ENCODE measurements at regions not wholly inside any gene's neighbourhood (a gene's known extent, or its start where the extent isn't known, plus 50 kb on each side); places are given as distances from the start of the nearest gene placed in this dataset.

GRCh38 chrX:39667191-39667590, 430.6 kb downstream of the BCOR start:
- Histone ChIP-seq H3K4me1 (ENCODE audit: control insufficient read depth in 1 of 2, low read depth in 2 of 2) (no peaks in the 10 kb centered on the region), H3K36me3 (no peaks in the 10 kb centered on the region), H3K4me3 (no peak overlapping the region), H3K27me3 (replicated peaks; ENCODE audit: insufficient read depth) (no peaks in the 10 kb centered on the region), H3K9me3 (no peaks in the 10 kb centered on the region), H3K27ac (no peak overlapping the region)
- TF ChIP-seq CTCF (IDR thresholded peaks at IDR 0.05): no peak
- ATAC-seq (ENCODE audit: insufficient number of reproducible peaks, low FRiP score, low read depth) (no peak), DNase-seq (ENCODE audit: low spot score) (no peak)

GRCh38 chrX:39667736-39668482, 429.8 kb downstream of the BCOR start:
- Histone ChIP-seq H3K27ac (no peak overlapping the region), H3K36me3 (no peaks in the 10 kb centered on the region), H3K4me1 (ENCODE audit: control insufficient read depth in 1 of 2, low read depth in 2 of 2) (no peaks in the 10 kb centered on the region), H3K4me3 (no peak overlapping the region), H3K27me3 (replicated peaks; ENCODE audit: insufficient read depth) (no peaks in the 10 kb centered on the region), H3K9me3 (no peaks in the 10 kb centered on the region)
- no peak for DNase-seq (ENCODE audit: low spot score)
- no peak for TF ChIP-seq CTCF (IDR thresholded peaks at IDR 0.05)
- ATAC-seq (ENCODE audit: insufficient number of reproducible peaks, low FRiP score, low read depth): no peak

- H3K27me3 ChIP-seq (replicated peaks; ENCODE audit: insufficient read depth): no peaks in the 10 kb centered on the region
- TF ChIP-seq CTCF (IDR thresholded peaks at IDR 0.05): no peak
These were observed 428.1 kb downstream of the BCOR start for GRCh38 chrX:39669668-39670067.

GRCh38 chrX:39670281-39670680, 427.5 kb downstream of the BCOR start:
- Histone ChIP-seq H3K27me3 (replicated peaks; ENCODE audit: insufficient read depth) (no peaks in the 10 kb centered on the region), H3K27ac (no peak overlapping the region), H3K36me3 (no peaks in the 10 kb centered on the region), H3K4me3 (no peak overlapping the region), H3K4me1 (ENCODE audit: control insufficient read depth in 1 of 2, low read depth in 2 of 2) (no peaks in the 10 kb centered on the region), H3K9me3 (no peaks in the 10 kb centered on the region)
- ATAC-seq (ENCODE audit: insufficient number of reproducible peaks, low FRiP score, low read depth): no peak
- no peak for DNase-seq (ENCODE audit: low spot score)
- no peak for TF ChIP-seq CTCF (IDR thresholded peaks at IDR 0.05)

More at GRCh38 chrX:39669668-39670067, 428.1 kb downstream of the BCOR start:
- no peak overlapping the region for H3K27ac ChIP-seq
- H3K4me3 ChIP-seq: no peak overlapping the region
- ATAC-seq (ENCODE audit: insufficient number of reproducible peaks, low FRiP score, low read depth) (no peak), DNase-seq (ENCODE audit: low spot score) (no peak)
- no peaks in the 10 kb centered on the region for H3K9me3 ChIP-seq
- H3K36me3 ChIP-seq: no peaks in the 10 kb centered on the region
- no peaks in the 10 kb centered on the region for H3K4me1 ChIP-seq (ENCODE audit: control insufficient read depth in 1 of 2, low read depth in 2 of 2)

GRCh38 chrX:39672405-39672804, 425.4 kb downstream of the BCOR start:
- ATAC-seq (ENCODE audit: insufficient number of reproducible peaks, low FRiP score, low read depth) (no peak), DNase-seq (ENCODE audit: low spot score) (no peak)
- no peak for TF ChIP-seq CTCF (IDR thresholded peaks at IDR 0.05)
- Histone ChIP-seq H3K36me3 (no peaks in the 10 kb centered on the region), H3K27me3 (replicated peaks; ENCODE audit: insufficient read depth) (no peaks in the 10 kb centered on the region), H3K4me1 (ENCODE audit: control insufficient read depth in 1 of 2, low read depth in 2 of 2) (no peaks in the 10 kb centered on the region), H3K27ac (no peak overlapping the region), H3K9me3 (no peaks in the 10 kb centered on the region), H3K4me3 (no peak overlapping the region)
